ENCODE measurements at regions not wholly inside any gene's neighbourhood (a gene's known extent, or its start where the extent isn't known, plus 50 kb on each side); places are given as distances from the start of the nearest gene placed in this dataset.

DNA sequence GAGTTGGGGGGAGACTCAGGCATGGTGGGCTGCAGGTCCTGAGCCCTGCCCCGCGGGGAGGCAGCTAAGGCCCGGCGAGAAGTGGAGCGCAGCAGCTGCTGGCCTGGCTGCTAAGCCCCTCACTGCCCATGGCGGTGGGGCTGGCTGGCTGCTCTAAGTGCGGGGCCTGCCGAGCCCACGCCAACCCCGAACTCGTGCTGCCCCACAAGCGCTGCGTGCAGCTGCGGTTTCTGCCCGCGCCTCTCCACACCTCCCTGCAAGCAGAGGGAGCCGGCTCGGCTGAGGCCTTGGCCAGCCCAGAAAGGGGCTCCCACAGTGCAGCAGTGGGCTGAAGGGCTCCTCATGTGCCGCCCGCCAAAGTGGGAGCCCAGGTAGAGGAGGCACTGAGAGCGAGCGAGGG is 1355.1 kb upstream of the WWC1 start:
- DNase-seq (ENCODE audit: low read depth in 4 of 4, low spot score in 1 of 4): no peak

DNA sequence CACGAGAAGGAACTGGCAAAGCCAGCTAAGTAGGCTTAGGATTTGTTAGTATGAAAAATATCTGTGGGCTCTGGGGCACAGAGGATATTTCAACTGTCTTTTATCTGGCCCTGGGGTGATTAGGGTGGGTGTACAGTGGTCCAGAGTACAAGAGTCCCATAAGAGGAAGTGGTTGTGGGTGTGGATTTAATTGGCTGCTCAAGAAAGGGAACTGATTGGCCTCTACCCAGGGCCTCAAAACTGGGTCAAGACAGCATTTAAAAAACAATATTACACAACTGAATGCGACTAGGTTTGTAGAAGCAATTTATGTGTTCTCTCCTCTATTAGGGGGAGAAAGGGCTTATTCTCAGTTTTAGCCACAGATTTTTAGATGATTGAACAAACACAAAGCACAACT is 1353.4 kb upstream of the WWC1 start:
- DNase-seq (ENCODE audit: low read depth in 4 of 4, low spot score in 1 of 4): no peak

DNA sequence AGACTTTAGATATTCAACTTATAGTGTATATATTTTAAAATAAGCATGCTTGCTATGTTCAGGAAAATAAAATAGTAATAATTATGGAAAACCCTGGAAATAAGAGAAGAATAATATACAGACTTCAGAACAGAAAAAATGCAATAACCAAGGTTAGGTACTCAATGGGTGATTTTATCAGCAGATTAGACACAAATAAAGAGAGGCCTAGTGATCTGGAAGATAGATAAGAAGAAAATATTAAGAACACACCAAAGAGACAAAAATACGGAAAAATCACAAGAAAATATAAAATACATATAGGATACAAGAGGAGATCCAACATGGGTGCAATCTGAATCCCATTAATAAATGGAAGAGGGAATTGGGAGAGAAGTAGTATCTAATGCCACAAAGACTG is 1348.5 kb upstream of the WWC1 start:
- no peak for DNase-seq (ENCODE audit: low read depth in 4 of 4, low spot score in 1 of 4)

DNA sequence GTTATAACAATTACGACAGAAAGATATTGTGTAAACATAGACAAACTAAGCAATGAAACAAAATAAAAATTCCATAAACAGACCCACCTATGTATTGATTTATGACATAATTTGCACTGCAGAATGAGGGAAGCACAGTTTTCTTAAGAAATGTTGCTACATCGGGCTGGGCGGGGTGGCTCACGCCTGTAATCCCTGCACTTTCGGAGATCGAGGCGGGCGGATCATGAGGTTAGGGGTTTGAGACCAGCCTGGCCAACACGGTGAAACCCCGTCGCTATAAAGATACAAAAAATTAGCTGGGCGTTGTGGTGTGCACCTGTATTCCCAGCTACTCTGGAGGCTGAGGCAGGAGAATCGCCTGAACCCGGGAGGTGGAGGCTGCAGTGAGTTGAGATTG is 1344.4 kb upstream of the WWC1 start:
- no peak for DNase-seq (ENCODE audit: low read depth in 4 of 4, low spot score in 1 of 4)

DNA sequence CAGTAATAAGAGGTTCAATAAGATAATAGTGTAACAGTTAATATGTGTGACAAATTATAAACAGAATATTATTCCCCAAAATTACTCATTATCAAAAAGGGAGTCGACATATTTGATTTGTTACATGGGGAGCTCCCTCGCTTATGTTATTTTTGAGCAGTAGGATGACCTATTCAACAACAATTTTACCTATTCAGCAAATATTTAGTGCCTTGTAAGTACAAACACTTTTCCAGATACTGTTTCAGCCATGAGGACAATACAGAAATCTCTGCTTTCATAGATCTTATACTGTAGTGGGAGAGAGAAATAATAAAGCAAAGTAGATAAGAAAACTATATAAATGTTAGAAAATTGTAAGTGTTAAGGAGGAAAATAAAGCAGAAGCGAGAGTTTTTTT is 1342.8 kb upstream of the WWC1 start:
- DNase-seq (ENCODE audit: low read depth in 4 of 4, low spot score in 1 of 4): no peak

DNA sequence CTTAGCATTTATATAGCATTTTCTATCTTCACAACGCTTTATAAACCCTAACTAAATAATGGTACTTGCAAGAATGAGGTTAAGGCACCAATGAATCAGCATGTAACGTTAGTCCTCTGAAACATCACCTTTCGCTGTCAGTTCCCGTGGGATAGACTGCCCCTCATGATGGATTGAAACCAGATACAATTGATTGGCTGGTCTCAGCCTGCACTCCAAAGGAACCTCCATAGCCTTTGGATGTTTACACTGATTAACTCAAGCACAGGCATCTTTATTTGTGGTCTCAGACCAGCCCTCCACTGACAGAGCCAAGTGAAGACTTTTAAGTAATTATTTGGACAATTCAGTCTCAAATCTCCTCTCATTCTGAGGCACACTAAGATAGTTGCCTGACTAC is 1339.4 kb upstream of the WWC1 start:
- no peak for DNase-seq (ENCODE audit: low read depth in 4 of 4, low spot score in 1 of 4)

DNA sequence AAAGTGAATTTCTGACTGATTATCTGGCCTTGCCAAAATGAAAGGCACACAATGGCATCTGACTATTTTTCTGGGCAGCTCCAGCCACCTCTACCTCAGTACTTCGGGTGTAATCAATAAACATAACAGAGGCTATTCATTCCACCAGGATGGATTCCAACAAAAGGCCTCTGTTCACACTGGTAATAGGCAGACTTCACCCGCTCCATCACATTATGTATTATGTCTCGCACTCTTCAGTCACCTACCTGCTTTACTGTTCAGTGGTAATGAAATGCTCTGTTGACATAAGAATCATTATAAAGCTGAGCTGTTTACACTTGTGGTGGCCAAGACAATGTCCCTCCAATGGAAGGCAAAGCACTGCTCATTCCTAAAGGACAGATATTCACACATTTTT is 1333.7 kb upstream of the WWC1 start:
- DNase-seq (ENCODE audit: low read depth in 4 of 4, low spot score in 1 of 4): no peak

DNA sequence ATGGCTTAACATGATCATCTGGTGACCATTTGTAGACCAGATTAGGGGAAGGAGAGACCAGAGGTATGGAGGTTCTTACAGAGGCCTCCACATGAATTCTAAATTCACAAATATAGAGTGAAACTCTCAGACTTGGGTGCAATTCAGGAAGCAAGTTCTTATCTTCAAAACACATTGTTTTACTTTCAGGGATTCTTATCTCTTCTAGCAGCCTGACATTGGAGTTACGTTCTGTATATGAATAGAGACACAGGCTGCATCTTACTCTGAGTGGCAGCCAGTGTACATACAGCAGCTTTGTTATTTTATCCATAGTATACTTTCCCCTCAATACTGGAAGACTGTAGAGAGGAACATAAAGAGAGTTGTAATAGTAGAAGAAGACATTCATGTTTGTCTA is 1331.7 kb upstream of the WWC1 start:
- DNase-seq (ENCODE audit: low read depth in 4 of 4, low spot score in 1 of 4): no peak

DNA sequence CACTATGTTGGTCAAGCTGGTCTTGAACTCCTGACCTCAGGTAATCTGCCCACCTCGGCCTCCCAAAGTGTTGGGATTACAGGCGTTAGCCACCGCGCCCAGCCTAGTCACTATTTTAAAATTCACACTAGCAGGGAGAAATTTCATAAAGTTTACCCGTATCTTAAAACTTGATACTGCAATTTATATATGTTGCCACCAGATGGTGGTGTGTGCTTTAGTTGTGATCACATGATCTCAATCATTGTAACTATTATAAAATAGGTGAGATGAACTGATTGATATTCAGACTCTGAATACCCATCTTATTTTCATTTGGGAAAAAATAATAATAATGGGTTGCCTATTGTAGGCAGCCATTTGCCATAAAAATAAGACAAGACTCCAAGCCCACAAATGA is 1330.4 kb upstream of the WWC1 start:
- no peak for DNase-seq (ENCODE audit: low read depth in 4 of 4, low spot score in 1 of 4)

DNA sequence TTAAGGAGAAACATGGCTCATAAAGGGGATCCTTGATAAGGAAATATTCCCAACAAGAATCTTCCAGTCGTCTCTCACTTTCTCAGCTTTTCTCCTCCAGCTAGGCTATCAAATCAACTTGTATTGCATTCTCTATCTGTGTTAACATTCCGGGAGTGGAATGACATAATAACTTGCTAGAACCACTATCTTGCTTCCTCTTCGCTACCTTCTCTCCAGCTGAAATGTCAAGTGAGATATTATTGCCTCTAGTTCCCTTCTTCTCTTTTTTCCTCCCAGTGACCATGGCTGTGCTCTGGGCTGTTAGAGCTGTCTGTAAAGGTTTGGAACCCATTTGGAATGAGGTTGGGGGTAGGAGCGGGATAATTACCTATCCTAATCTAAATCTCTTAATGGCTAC is 1329.5 kb upstream of the WWC1 start:
- no peak for DNase-seq (ENCODE audit: low read depth in 4 of 4, low spot score in 1 of 4)

DNA sequence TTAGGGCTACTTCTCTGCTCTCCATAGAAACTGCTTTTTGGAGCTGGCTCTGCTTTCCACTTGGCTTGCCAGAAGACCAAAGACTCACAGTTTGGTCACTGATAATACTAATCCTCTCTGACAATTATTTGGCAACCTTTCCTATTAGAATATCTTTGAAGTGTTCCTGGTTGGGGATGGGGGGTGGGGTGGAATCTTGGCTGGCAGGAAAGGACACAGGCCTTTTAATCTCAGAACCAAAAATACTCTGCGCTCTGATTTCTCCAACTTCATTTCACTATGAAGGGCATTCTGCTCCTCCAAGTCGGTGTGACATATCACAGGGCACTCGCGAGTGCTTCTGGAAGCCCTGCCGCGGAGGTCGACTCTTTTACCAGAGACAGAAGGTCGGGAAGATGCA is 1329.0 kb upstream of the WWC1 start:
- DNase-seq (ENCODE audit: low read depth in 4 of 4, low spot score in 1 of 4): no peak

DNA sequence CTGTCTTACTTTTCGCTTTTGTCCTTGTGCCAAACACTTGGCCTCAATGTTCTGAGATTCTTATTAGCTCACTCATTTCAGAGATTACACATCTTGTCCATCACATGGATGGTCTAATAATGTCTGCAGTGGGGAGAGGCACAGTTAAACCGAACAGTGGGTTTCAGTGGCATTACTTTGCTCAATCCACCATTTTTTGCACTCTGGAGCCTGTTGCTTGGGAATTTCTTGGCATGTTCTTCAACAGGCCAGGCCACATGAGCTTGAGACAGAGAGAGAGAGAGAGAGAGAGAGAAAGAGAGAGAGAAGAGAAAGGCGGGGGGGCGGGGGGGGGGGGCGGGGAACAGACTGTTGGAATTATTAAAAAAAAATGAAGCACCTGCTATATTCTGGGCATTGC is 1327.8 kb upstream of the WWC1 start:
- no peak for DNase-seq (ENCODE audit: low read depth in 4 of 4, low spot score in 1 of 4)

DNA sequence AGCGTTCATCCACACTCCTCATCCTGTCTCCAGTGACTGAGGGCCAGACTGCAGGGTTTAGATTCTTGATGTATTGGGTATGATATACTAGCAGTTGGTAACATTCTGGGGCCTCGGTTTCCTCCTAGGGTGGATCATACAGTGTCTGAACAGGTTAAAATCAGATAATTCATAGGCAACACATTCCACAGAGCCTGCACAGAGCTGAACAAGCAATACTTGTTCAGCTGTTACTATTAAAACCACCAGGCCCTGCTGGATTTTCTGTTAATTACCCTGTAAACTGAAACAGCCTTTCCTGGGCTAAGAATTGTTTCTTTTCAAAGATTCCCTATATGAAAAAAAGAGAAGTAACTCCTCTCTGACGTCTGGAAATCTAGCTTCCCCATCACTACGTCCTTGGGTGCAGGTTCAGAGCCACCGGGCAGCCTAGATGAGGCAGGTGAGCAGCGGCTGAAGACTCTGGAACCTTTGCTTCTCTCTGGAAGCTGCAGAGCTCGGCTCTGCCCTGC is 1313.5 kb upstream of the WWC1 start:
- DNase-seq (ENCODE audit: low read depth in 4 of 4, low spot score in 1 of 4): no peak

DNA sequence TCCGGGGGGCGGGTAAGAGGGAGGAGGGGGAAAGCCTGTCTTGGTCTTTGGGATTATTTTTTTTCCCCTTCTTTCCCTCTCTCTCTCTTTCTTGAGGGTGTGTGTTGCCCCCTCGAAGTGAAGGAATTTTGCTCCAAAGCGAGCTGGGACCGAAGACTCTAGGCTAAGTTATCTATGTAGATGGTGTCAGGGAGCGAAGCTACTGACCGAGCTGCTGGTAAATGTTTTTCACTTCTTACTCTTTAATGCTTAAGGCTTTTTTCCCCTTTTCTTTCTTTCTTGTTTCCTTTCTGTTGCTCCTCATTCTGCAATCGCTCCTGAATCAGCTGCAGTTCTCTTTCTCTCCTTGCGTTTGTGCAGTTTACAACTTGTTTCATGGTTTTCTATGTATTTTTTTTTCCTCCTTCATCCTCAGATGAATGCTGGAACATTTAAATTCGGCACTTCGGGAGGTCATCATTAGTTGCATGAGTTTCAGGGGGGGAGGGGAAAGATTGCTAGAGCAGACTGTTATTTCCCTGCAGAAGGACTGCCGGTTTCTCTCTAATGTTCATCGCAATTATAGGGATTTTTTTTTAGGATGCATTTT is 1312.0 kb upstream of the WWC1 start:
- DNase-seq (ENCODE audit: low read depth in 4 of 4, low spot score in 1 of 4): no peak

DNA sequence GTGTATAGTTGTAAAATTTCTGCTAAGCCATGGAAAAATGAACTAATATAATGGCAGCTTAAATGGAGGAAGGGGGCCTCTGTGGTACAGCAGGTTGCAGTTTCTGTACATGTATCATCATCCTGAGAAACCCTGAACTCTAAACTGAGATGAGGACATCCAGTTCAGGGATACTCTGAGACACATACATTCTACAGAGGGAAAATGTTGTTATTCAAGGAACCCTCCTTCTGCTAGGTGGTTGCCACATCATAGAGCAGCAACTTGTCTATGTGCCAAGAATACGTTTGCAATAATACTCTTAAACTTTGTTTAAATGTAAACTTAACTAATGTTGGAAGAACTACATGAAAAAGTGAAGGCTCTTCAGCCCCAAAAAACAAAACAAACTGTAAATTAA is 1310.8 kb upstream of the WWC1 start:
- DNase-seq (ENCODE audit: low read depth in 4 of 4, low spot score in 1 of 4): no peak

DNA sequence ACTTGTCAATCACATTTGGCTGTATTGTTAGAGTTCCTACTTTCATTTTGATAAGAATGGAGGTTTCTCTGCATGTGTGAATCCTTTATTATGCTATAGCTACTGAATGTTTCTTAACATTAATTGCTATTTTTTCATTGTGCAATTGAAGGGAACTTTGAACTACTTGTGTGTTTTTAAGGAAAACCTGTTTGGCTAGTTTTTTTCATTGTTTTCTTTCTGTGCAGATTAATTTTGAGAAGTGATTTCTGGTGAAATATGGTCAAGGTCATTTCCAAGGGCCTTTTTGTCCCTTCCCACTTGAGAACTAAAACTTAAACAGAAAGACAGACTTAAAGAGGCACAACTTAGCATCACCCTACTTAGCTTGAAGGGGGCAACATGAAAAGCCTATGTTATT is 1309.2 kb upstream of the WWC1 start:
- DNase-seq (ENCODE audit: low read depth in 4 of 4, low spot score in 1 of 4): no peak

DNA sequence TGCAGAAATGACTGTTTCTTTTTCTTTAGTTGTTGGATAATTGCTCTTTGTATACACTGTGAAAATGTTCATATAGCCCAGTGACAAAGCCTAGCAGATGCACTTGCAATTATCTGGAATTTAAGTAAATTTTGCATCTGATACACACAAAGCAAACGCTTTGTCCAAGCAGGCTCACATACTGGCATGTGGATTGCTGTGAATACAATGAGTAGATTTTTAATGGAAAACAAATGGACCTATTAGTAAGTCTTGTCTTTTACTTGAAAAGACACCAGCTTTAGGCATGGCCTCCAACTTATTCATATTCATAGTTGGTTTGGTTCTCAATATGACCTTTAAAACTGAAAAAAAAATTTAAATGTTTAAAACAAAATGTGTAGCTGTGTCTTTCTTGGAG is 1299.8 kb upstream of the WWC1 start:
- no peak for DNase-seq (ENCODE audit: low read depth in 4 of 4, low spot score in 1 of 4)

DNA sequence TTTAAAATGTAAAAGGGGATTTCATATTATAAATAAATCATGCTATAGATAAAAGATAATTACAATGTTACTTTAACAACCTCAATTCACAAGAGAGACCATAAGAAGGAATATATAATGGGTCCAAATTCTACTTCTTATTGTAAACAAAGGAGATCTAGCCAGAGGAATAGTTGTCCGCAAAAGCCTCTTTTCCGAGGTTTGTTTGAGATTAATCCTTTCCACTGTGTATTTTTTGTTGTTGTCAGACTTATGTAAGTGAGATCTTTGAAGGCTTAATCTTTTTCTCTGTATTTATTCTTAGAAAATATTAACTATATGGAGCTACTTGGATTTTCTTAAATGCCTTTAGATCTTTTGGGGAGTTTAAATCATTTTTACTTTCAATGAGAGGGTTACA is 1299.3 kb upstream of the WWC1 start:
- no peak for DNase-seq (ENCODE audit: low read depth in 4 of 4, low spot score in 1 of 4)

DNA sequence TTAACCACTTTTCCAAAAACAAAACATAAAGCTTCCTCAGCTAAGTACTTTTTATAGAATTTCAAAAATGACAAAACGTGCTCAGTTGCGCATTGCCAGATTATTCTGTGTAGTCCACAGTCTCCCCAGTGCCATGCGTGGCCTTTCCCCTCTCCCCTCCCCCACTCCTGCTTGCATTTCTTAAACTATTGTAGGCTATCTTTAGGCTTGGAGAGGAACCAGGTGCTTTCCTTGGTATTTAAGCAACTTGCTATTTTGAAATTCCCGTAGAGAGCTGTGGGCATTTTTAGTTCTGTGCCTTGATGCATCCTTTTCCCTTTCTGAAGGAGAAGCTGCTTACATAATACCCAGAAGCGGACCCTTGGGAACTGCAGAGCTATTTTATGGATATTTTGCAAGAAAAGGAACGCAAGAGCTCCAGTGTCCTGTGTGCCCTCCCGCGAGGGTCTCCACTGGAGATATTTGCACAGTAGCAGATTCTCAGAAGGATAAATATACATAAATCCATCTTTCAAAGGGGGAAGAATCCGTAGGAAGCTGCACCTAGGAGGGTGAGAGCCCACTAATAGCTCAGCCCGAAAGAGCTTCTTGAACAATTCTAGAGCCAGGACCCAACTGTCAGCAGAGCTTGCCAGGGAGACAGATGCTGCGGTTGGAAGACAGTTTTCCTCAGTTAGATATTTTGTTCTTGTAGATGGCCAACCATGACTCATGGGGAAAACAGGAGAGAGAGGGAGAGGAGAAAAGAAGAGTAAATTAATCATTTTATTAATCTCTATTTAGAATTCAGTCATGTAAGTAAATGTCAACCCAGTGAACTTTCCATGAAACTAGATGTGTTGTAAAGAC is 1298.3 kb upstream of the WWC1 start:
- DNase-seq (ENCODE audit: low read depth in 4 of 4, low spot score in 1 of 4): no peak

DNA sequence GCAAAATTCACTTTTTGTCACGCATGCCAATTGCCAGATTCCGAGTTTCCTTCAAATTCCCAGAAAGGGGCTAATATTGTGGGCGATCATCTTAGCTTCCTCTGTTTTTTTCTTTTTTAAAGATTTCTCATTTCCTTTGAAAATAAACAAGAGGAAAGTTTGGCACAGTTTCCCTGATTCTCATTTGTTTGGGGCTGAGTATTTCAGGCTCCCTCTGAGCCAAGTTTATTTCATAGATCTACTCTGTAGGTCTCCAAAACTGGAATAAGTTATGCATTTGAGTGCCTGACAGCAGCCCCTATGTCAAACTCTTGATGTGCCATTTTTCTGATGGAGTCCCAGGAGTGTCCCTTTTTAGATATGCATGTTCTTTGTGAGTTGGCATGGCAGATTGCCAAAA is 1297.2 kb upstream of the WWC1 start:
- DNase-seq (ENCODE audit: low read depth in 4 of 4, low spot score in 1 of 4): no peak

DNA sequence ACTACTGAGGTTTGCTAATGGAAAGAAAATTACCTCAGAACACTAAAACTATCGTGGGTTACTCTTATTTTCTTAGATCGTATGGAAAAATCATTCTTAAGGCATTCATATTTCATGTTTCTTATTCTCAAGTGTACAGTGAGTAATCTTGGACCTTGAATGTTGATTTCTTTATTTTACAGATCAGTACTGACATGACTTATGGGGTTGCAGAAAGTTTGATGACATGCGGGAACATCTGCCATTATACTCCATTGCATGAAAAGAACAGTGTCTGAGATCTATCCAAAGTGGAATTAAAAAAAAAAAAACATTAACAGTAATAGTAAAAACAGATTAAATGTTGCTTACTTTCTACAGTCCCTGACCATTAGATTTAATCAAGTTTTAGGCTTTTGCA is 1290.2 kb upstream of the WWC1 start:
- no peak for DNase-seq (ENCODE audit: low read depth in 4 of 4, low spot score in 1 of 4)

DNA sequence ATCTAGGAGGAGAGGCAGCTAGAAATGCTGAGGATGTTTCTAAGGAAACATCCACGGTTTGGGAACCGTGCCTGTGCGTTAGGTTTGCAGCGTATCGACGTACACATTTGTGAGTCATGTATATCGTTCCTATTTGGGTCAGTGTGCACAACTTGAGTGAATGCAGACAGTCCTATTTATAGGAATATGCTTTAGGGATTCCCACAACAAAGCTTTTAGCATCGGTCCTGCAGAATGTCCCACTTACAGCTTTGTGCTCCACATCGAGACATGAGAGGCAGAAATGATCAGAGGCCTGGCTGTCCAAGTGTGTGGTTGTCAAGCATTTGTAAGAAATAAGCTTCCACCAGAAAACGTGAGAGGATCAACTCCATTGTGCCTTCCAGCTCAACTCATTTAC is 1282.7 kb upstream of the WWC1 start:
- no peak for DNase-seq (ENCODE audit: low read depth in 4 of 4, low spot score in 1 of 4)

DNA sequence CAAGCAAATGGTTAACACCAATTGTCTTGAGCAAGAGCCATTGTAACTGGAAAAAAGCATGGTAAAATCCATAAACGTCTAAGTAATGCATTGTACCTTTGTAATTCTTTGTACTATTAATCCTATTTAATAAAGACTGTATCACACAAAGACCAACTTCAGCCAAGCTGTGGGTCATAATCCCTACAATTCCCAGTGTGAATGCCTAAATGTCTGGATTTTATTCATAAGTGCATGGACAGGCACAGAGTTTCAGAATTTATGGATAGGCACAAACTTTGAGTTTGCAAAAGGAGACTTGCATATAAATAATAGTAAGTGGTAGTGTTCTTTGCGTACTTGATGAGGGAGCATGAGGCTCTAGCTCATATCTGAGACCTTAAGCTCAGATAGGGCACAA is 1280.2 kb upstream of the WWC1 start:
- no peak for DNase-seq (ENCODE audit: low read depth in 4 of 4, low spot score in 1 of 4)
